ENCODE measurements at regions not wholly inside any gene's neighbourhood (a gene's known extent, or its start where the extent isn't known, plus 50 kb on each side); places are given as distances from the start of the nearest gene placed in this dataset.

GRCh38 chr5:166320920-166321480 is 1970.4 kb upstream of the WWC1 start:
- no peak overlapping the region for H3K4me3 ChIP-seq
- no peaks in the 10 kb centered on the region for H3K4me1 ChIP-seq (ENCODE audit: low read depth)
- H3K27ac ChIP-seq = no peak overlapping the region
- H3K9me3 ChIP-seq (ENCODE audit: low read depth) = no peaks in the 10 kb centered on the region
- no peak for DNase-seq (ENCODE audit: low read depth in 1 of 2, low spot score in 1 of 2)
- no peaks in the 10 kb centered on the region for H3K27me3 ChIP-seq
- no peak for TF ChIP-seq CTCF (IDR thresholded peaks at IDR 0.05; ENCODE audit: low read depth, low read length)
- no peaks in the 10 kb centered on the region for H3K36me3 ChIP-seq

DNA sequence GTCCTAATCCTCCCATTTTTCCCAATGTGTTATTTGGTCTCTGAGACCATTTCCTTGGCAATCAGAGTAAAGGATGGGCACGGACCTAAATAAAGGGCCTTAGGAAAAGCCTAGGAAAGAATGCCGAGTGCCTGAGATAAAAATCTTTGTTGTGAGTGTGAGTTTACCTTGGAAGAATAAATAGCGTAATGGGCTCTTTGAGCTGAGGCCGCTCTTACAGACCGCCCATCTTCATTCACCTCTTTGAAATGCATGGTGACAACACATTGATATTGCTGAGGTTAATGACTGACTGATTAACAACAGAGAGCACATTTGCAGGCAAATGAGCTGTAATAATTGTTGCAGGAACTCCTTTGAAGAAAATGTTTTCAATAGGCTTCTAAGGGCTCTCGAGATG is 1967.1 kb upstream of the WWC1 start:
- TF ChIP-seq CTCF (IDR thresholded peaks at IDR 0.05; ENCODE audit: low read depth, low read length) = no peak
- H3K4me1 ChIP-seq (ENCODE audit: low read depth) = no peaks in the 10 kb centered on the region
- no peaks in the 10 kb centered on the region for H3K9me3 ChIP-seq (ENCODE audit: low read depth)
- no peaks in the 10 kb centered on the region for H3K27me3 ChIP-seq
- no peaks in the 10 kb centered on the region for H3K36me3 ChIP-seq
- H3K27ac ChIP-seq = no peak overlapping the region
- no peak overlapping the region for H3K4me3 ChIP-seq
- no peak for DNase-seq (ENCODE audit: low read depth in 1 of 2, low spot score in 1 of 2)

DNA sequence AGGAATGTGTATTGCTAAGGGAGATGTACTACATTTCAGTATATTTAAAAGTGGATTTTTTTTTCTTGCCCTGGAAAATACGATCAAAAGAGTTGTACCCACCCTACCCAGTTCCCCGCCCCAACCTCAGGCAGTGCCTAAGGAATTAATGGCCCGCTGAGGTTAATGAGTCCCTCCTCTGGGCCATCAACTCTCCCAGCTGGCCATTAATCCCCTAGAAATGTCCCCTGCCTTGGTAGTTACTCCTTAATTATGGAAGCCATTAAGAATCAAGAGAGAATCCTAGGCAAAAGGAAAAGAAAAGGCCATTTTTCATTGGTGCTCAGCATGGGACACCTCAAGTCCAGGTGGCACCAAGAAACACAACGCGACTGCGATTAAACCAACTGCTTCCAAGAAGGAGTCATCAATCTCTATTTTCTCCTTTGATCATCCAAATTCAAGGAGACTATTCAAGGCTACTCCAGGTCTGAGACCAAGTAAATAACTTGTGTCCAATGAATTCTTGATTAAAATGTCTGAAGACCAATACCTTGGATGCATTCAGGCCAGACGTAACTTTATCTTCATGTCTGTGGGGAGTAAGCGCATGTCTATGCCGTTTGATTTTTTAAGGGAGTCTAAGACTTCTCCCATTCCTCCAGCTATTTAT is 1962.2 kb upstream of the WWC1 start:
- TF ChIP-seq CTCF (IDR thresholded peaks at IDR 0.05; ENCODE audit: low read depth, low read length) = no peak
- DNase-seq (ENCODE audit: low read depth in 1 of 2, low spot score in 1 of 2) = no peak

GRCh38 chr5:166330036-166330435 is 1961.4 kb upstream of the WWC1 start:
- H3K4me1 ChIP-seq (ENCODE audit: low read depth) = no peaks in the 10 kb centered on the region
- TF ChIP-seq CTCF (IDR thresholded peaks at IDR 0.05; ENCODE audit: low read depth, low read length) = no peak
- H3K27me3 ChIP-seq = no peaks in the 10 kb centered on the region
- no peak overlapping the region for H3K4me3 ChIP-seq
- H3K36me3 ChIP-seq = no peaks in the 10 kb centered on the region
- no peak overlapping the region for H3K27ac ChIP-seq
- no peak for DNase-seq (ENCODE audit: low read depth in 1 of 2, low spot score in 1 of 2)
- H3K9me3 ChIP-seq (ENCODE audit: low read depth) = no peaks in the 10 kb centered on the region

More for the DNA sequence above, 1962.2 kb upstream of the WWC1 start:
- no peaks in the 10 kb centered on the region for H3K36me3 ChIP-seq
- no peak overlapping the region for H3K27ac ChIP-seq
- H3K27me3 ChIP-seq = no peaks in the 10 kb centered on the region
- H3K9me3 ChIP-seq (ENCODE audit: low read depth) = no peaks in the 10 kb centered on the region
- no peak overlapping the region for H3K4me3 ChIP-seq
- H3K4me1 ChIP-seq (ENCODE audit: low read depth) = no peaks in the 10 kb centered on the region

DNA sequence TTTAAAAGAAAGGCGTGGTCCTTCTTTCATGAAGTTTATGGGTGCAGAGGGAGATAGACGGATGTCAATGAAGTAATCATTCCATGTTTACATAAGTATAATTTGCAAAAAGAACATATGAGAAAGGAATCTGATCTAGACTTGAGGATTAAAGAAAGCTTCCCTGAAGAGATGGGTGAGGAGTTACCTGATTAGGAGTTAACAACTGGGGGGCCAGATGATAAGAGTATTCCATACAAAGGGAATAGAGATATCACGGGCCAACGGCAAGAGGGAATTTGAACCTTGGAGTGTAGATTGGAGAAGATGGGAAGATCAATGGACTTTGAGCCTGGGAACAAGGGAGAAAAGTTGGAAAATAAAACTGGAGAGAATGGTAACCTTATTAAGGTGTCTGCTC is 1959.9 kb upstream of the WWC1 start:
- no peak for DNase-seq (ENCODE audit: low read depth in 1 of 2, low spot score in 1 of 2)
- Histone ChIP-seq H3K4me3 (no peak overlapping the region), H3K36me3 (no peaks in the 10 kb centered on the region), H3K27me3 (no peaks in the 10 kb centered on the region), H3K4me1 (ENCODE audit: low read depth) (no peaks in the 10 kb centered on the region), H3K9me3 (ENCODE audit: low read depth) (no peaks in the 10 kb centered on the region), H3K27ac (no peak overlapping the region)
- no peak for TF ChIP-seq CTCF (IDR thresholded peaks at IDR 0.05; ENCODE audit: low read depth, low read length)

Measured in cardiac muscle cell (in vitro differentiated cells and primary cell).